Neural progenitor cell (in vitro differentiated cells): ENCODE measurements at regions not wholly inside any gene's neighbourhood (a gene's known extent, or its start where the extent isn't known, plus 50 kb on each side); places are given as distances from the start of the nearest gene placed in this dataset.

Source experiments
- DNase-seq: peaks from one replicate; pipeline ENCODE4 v3.0.0-alpha.2; 2016; ENCODE audit warnings: low spot score
- H2AFZ ChIP-seq: fragments of 200-600 bp; sonication (generic); replicated peaks from 2 replicates; pipeline ENCODE4 v1.6.1; 2016; ENCODE audit warnings: antibody characterized with exemption
- H3F3A ChIP-seq: fragments of 200-600 bp; sonication (generic); 2 replicates; pipeline ENCODE4 v1.6.1; 2016; ENCODE audit warnings: antibody characterized with exemption, low read depth
- H3K27ac ChIP-seq: fragments of 200-600 bp; sonication (generic); 2 replicates; pipeline ENCODE4 v1.5.1; 2016; ENCODE audit warnings: mild to moderate bottlenecking
- H3K27me3 ChIP-seq: fragments of 200-600 bp; sonication (generic); 2 replicates; pipeline ENCODE4 v1.6.1; 2016; ENCODE audit warnings: mild to moderate bottlenecking, moderate library complexity
- H3K36me3 ChIP-seq: fragments of 200-600 bp; sonication (generic); 2 replicates; pipeline ENCODE4 v1.5.1; 2016
- H3K4me1 ChIP-seq: fragments of 200-600 bp; sonication (generic); 2 replicates; pipeline ENCODE4 v1.6.1; 2016; ENCODE audit warnings: mixed run types
- H3K4me2 ChIP-seq: fragments of 200-600 bp; sonication (generic); 2 replicates; pipeline ENCODE4 v1.6.1; 2016
- H3K4me3 ChIP-seq: fragments of 200-600 bp; sonication (generic); 2 replicates; pipeline ENCODE4 v1.5.1; 2016
- H3K79me2 ChIP-seq: fragments of 200-600 bp; sonication (generic); 2 replicates; pipeline ENCODE4 v1.6.1; 2016; ENCODE audit warnings: low read depth
- H3K9ac ChIP-seq: fragments of 200-600 bp; sonication (generic); 2 replicates; pipeline ENCODE4 v1.6.1; 2016
- H3K9me3 ChIP-seq: fragments of 200-600 bp; sonication (generic); 2 replicates; pipeline ENCODE4 v1.5.1; 2016; ENCODE audit warnings: low read depth
- H4K20me1 ChIP-seq: fragments of 200-600 bp; sonication (generic); 2 replicates; pipeline ENCODE4 v1.6.1; 2016; ENCODE audit warnings: low read depth
- H3K27ac Mint-ChIP-seq: 3 replicates; pipeline ENCODE4 v1.8.0; 2021; ENCODE audit warnings: mixed read lengths
- H3K27me3 Mint-ChIP-seq: 2 replicates; pipeline ENCODE4 v1.8.0; 2022; ENCODE audit warnings: low read depth, mild to moderate bottlenecking, inconsistent platforms, moderate library complexity, mixed read lengths; ENCODE audit not compliant: insufficient read depth
- H3K36me3 Mint-ChIP-seq: 3 replicates; pipeline ENCODE4 v1.8.0; 2021; ENCODE audit warnings: mixed read lengths
- H3K4me1 Mint-ChIP-seq: 3 replicates; pipeline ENCODE4 v1.8.0; 2021; ENCODE audit warnings: mixed read lengths
- H3K4me3 Mint-ChIP-seq: 3 replicates; pipeline ENCODE4 v1.8.0; 2021; ENCODE audit warnings: mild to moderate bottlenecking, moderate library complexity, mixed read lengths
- H3K9me3 Mint-ChIP-seq: 3 replicates; pipeline ENCODE4 v1.8.0; 2020; ENCODE audit warnings: mixed read lengths
- CTCF ChIP-seq: fragments of 200-600 bp; sonication (generic); IDR thresholded peaks from 2 replicates; pipeline ENCODE4 v1.5.1; 2017; ENCODE audit warnings: antibody characterized with exemption, mild to moderate bottlenecking
- EZH2 ChIP-seq: fragments of 200-600 bp; sonication (generic); IDR thresholded peaks from 2 replicates; pipeline ENCODE4 v1.6.1; 2017; ENCODE audit warnings: antibody characterized with exemption, mild to moderate bottlenecking, moderate library complexity
- EZH2phosphoT487 ChIP-seq: fragments of 200-600 bp; sonication (generic); IDR thresholded peaks from 2 replicates; pipeline ENCODE4 v1.6.1; 2017; ENCODE audit warnings: antibody characterized with exemption

GRCh38 chr15:47265686-47266085, 451.6 kb upstream of the SEMA6D start:
- no peak overlapping the region for H3K4me3 Mint-ChIP-seq
- Histone ChIP-seq H3K36me3 (no peaks in the 10 kb centered on the region), H3K27ac (no peak overlapping the region), H3K4me1 (peaks cover 5% of the 10 kb centered on the region), H3K4me2 (peak overlapping the region; percentile 8), H3K9me3 (no peaks in the 10 kb centered on the region), H3F3A (no peaks in the 10 kb centered on the region), H3K79me2 (no peaks in the 10 kb centered on the region), H3K4me3 (no peak overlapping the region), H3K9ac (no peak overlapping the region), H3K27me3 (no peaks in the 10 kb centered on the region), H2AFZ (no peak overlapping the region), H4K20me1 (no peaks in the 10 kb centered on the region)
- peaks cover 7% of the 10 kb centered on the region for H3K4me1 Mint-ChIP-seq
- peaks cover 2% of the 10 kb centered on the region for H3K36me3 Mint-ChIP-seq
- H3K9me3 Mint-ChIP-seq: peaks cover 14% of the 10 kb centered on the region
- no peak overlapping the region for H3K27ac Mint-ChIP-seq
- no peak for TF ChIP-seq EZH2
- TF ChIP-seq CTCF: no peak
- TF ChIP-seq EZH2phosphoT487: no peak
- peaks cover 4% of the 10 kb centered on the region for H3K27me3 Mint-ChIP-seq
- DNase-seq: peak; percentile 45

GRCh38 chr15:47266566-47266965, 450.7 kb upstream of the SEMA6D start:
- Mint-ChIP-seq H3K27me3 (peaks cover 4% of the 10 kb centered on the region), H3K9me3 (peaks cover 14% of the 10 kb centered on the region), H3K4me1 (peaks cover 7% of the 10 kb centered on the region), H3K4me3 (no peak overlapping the region), H3K27ac (no peak overlapping the region), H3K36me3 (peaks cover 2% of the 10 kb centered on the region)
- TF ChIP-seq EZH2phosphoT487 (no peak), EZH2 (no peak), CTCF (no peak)
- no peaks in the 10 kb centered on the region for H3K27me3 ChIP-seq
- H4K20me1 ChIP-seq: no peaks in the 10 kb centered on the region
- peaks cover 5% of the 10 kb centered on the region for H3K4me1 ChIP-seq
- DNase-seq: no peak
- no peaks in the 10 kb centered on the region for H3K9me3 ChIP-seq
- H3K79me2 ChIP-seq: no peaks in the 10 kb centered on the region
- no peak overlapping the region for H3K27ac ChIP-seq
- no peak overlapping the region for H3K4me3 ChIP-seq
- H3K36me3 ChIP-seq: no peaks in the 10 kb centered on the region
- H2AFZ ChIP-seq: no peak overlapping the region
- no peak overlapping the region for H3K4me2 ChIP-seq
- H3K9ac ChIP-seq: no peak overlapping the region
- no peaks in the 10 kb centered on the region for H3F3A ChIP-seq

- no peaks in the 10 kb centered on the region for H3K27me3 ChIP-seq
- no peaks in the 10 kb centered on the region for H3K79me2 ChIP-seq
- no peaks in the 10 kb centered on the region for H3K9me3 ChIP-seq
- TF ChIP-seq EZH2 (no peak), CTCF (no peak), EZH2phosphoT487 (no peak)
- peak overlapping the region; percentile 46 for H3K4me2 ChIP-seq
- peak overlapping the region; percentile 59 for H2AFZ ChIP-seq
- H3K9ac ChIP-seq: no peak overlapping the region
- no peak overlapping the region for H3K4me3 Mint-ChIP-seq
- DNase-seq: peak; percentile 24
- peaks cover 17% of the 10 kb centered on the region for H3K4me1 ChIP-seq
- peaks cover 4% of the 10 kb centered on the region for H3K36me3 ChIP-seq
- peaks cover 21% of the 10 kb centered on the region for H3K9me3 Mint-ChIP-seq
- H3K27ac Mint-ChIP-seq: peak overlapping the region; percentile 31
- peaks cover 4% of the 10 kb centered on the region for H3K27me3 Mint-ChIP-seq
- no peak overlapping the region for H3K27ac ChIP-seq
- H3K4me3 ChIP-seq: no peak overlapping the region
- peaks cover 11% of the 10 kb centered on the region for H3F3A ChIP-seq
- no peaks in the 10 kb centered on the region for H4K20me1 ChIP-seq
- H3K4me1 Mint-ChIP-seq: peaks cover 17% of the 10 kb centered on the region
- peaks cover 16% of the 10 kb centered on the region for H3K36me3 Mint-ChIP-seq
These were observed 443.4 kb upstream of the SEMA6D start for GRCh38 chr15:47273864-47274263.
